ENCODE measurements at regions not wholly inside any gene's neighbourhood (a gene's known extent, or its start where the extent isn't known, plus 50 kb on each side); places are given as distances from the start of the nearest gene placed in this dataset.

- no peak for TF ChIP-seq ZNF274 (IDR thresholded peaks at IDR 0.05; ENCODE audit: low read depth, low read length)
- no peak for TF ChIP-seq YY1 (IDR thresholded peaks at IDR 0.05; ENCODE audit: insufficient read depth, insufficient read length)
Measured at GRCh38 chr5:56522169-56522568, 289.0 kb upstream of the ANKRD55 start.

Data from NT2/D1 (cell line).